ENCODE measurements at regions not wholly inside any gene's neighbourhood (a gene's known extent, or its start where the extent isn't known, plus 50 kb on each side); places are given as distances from the start of the nearest gene placed in this dataset.

- dilution Hi-C loops (cut with MboI; ENCODE audit: extremely low pct_ligation_motif_present, low sequenced_read_pairs) = no loop called here
Observed at GRCh38 chr3:132210476-132211346, 106.5 kb upstream of the ACP3 start.

GRCh38 chr3:132211896-132212295 lies 105.3 kb upstream of the ACP3 start:
- Histone ChIP-seq H4K20me1 (ENCODE audit: control insufficient read depth, extremely low read depth, insufficient read depth, low read length) (no peaks in the 10 kb centered on the region), H3K27me3 (ENCODE audit: control insufficient read depth, extremely low read depth, insufficient read depth, low read length) (no peaks in the 10 kb centered on the region), H3K4me3 (ENCODE audit: control insufficient read depth in 2 of 3, extremely low read depth in 1 of 3, insufficient read depth in 2 of 3, low read depth in 1 of 3, low read length in 3 of 3) (no peak overlapping the region), H3K79me2 (ENCODE audit: control insufficient read depth, insufficient read depth, low read length) (no peaks in the 10 kb centered on the region), H3K4me1 (ENCODE audit: control insufficient read depth, extremely low read depth, insufficient read depth, low read length) (no peaks in the 10 kb centered on the region), H3K9ac (ENCODE audit: control insufficient read depth, extremely low read depth, insufficient read depth, low read length) (no peak overlapping the region), H3K9me3 (ENCODE audit: control insufficient read depth, low read depth, low read length) (no peaks in the 10 kb centered on the region), H3K4me2 (ENCODE audit: control insufficient read depth, extremely low read depth, insufficient read depth, low read depth, low read length) (no peak overlapping the region), H3K9me1 (ENCODE audit: control insufficient read depth, extremely low read depth, insufficient read depth, low read length) (no peaks in the 10 kb centered on the region), H3K36me3 (ENCODE audit: control insufficient read depth in 2 of 2, extremely low read depth in 1 of 2, insufficient read depth in 2 of 2, low read length in 2 of 2) (no peaks in the 10 kb centered on the region), H2AFZ (ENCODE audit: control insufficient read depth, low read length) (no peak overlapping the region), H3K27ac (ENCODE audit: control insufficient read depth, insufficient read depth, low read length) (no peak overlapping the region)
- TF ChIP-seq EZH2 (IDR thresholded peaks at IDR 0.05; ENCODE audit: low read length) (no peak), CTCF (optimal IDR thresholded peaks at IDR 0.05 in 1 of 3, IDR thresholded peaks at IDR 0.05 in 1 of 3, conservative IDR thresholded peaks at IDR 0.05 in 1 of 3; ENCODE audit: extremely low read depth in 1 of 3, insufficient read depth in 2 of 3, low read length in 3 of 3) (no peak)
- dilution Hi-C loops (cut with MboI; ENCODE audit: extremely low pct_ligation_motif_present, low sequenced_read_pairs) = no loop called here
- FAIRE-seq (no peak), DNase-seq (ENCODE audit: low read depth, low spot score) (no peak)

More at GRCh38 chr3:132210476-132211346, 106.5 kb upstream of the ACP3 start:
- Histone ChIP-seq H3K27ac (ENCODE audit: control insufficient read depth, insufficient read depth, low read length) (no peak overlapping the region), H3K4me2 (ENCODE audit: control insufficient read depth, extremely low read depth, insufficient read depth, low read depth, low read length) (no peak overlapping the region), H3K9ac (ENCODE audit: control insufficient read depth, extremely low read depth, insufficient read depth, low read length) (no peak overlapping the region), H3K4me3 (ENCODE audit: control insufficient read depth in 2 of 3, extremely low read depth in 1 of 3, insufficient read depth in 2 of 3, low read depth in 1 of 3, low read length in 3 of 3) (no peak overlapping the region), H3K27me3 (ENCODE audit: control insufficient read depth, extremely low read depth, insufficient read depth, low read length) (no peaks in the 10 kb centered on the region), H3K9me3 (ENCODE audit: control insufficient read depth, low read depth, low read length) (no peaks in the 10 kb centered on the region), H3K9me1 (ENCODE audit: control insufficient read depth, extremely low read depth, insufficient read depth, low read length) (no peaks in the 10 kb centered on the region), H2AFZ (ENCODE audit: control insufficient read depth, low read length) (no peak overlapping the region), H4K20me1 (ENCODE audit: control insufficient read depth, extremely low read depth, insufficient read depth, low read length) (no peaks in the 10 kb centered on the region), H3K4me1 (ENCODE audit: control insufficient read depth, extremely low read depth, insufficient read depth, low read length) (no peaks in the 10 kb centered on the region), H3K36me3 (ENCODE audit: control insufficient read depth in 2 of 2, extremely low read depth in 1 of 2, insufficient read depth in 2 of 2, low read length in 2 of 2) (no peaks in the 10 kb centered on the region), H3K79me2 (ENCODE audit: control insufficient read depth, insufficient read depth, low read length) (no peaks in the 10 kb centered on the region)
- DNase-seq (ENCODE audit: low read depth, low spot score) = no peak
- FAIRE-seq = peak; percentile 57
- TF ChIP-seq CTCF (optimal IDR thresholded peaks at IDR 0.05 in 1 of 3, IDR thresholded peaks at IDR 0.05 in 1 of 3, conservative IDR thresholded peaks at IDR 0.05 in 1 of 3; ENCODE audit: extremely low read depth in 1 of 3, insufficient read depth in 2 of 3, low read length in 3 of 3) (peak; percentile 82 to 93 (median 84)), EZH2 (IDR thresholded peaks at IDR 0.05; ENCODE audit: low read length) (no peak)

Data from keratinocyte (primary cell).